CD14-positive monocyte (primary cell): ENCODE measurements at regions not wholly inside any gene's neighbourhood (a gene's known extent, or its start where the extent isn't known, plus 50 kb on each side); places are given as distances from the start of the nearest gene placed in this dataset.

ENCODE experiments used
- DNase-seq, 3 donors: peaks; one replicate each; pipeline ENCODE4 v3.0.0-alpha.2; 2011 to 2022
- H2AFZ ChIP-seq: 2 replicates; pipeline ENCODE4 v1.6.0; 2012; ENCODE audit warnings: mild to moderate bottlenecking, low read depth, low read length, inconsistent platforms; ENCODE audit not compliant: insufficient read depth, poor library complexity, severe bottlenecking
- H3K27ac ChIP-seq, 2 donors: 1 replicate in 1 of 2; 2 replicates in 1 of 2; pipeline ENCODE4 v1.5.1; 2012 to 2013; ENCODE audit warnings: low read length in 2 of 2, control low read depth in 1 of 2, inconsistent platforms in 1 of 2, low read depth in 1 of 2, mild to moderate bottlenecking in 1 of 2
- H3K27me3 ChIP-seq, 2 donors: one replicate each; pipeline versions ENCODE4 v1.6.0 to v1.6.1; 2011 to 2013; ENCODE audit warnings: low read length in 2 of 2; ENCODE audit not compliant: control insufficient read depth in 2 of 2, insufficient read depth in 2 of 2
- H3K36me3 ChIP-seq, 2 donors: replicated peaks in 1 of 2; 1 replicate in 1 of 2; 2 replicates in 1 of 2; pipeline versions ENCODE4 v1.5.1 to v1.6.1; 2012 to 2013; ENCODE audit warnings: low read length in 2 of 2, control low read depth in 1 of 2, inconsistent platforms in 1 of 2, mild to moderate bottlenecking in 1 of 2; ENCODE audit not compliant: insufficient read depth in 2 of 2, control insufficient read depth in 1 of 2
- H3K4me1 ChIP-seq, 2 donors: 1 replicate in 1 of 2; 2 replicates in 1 of 2; pipeline versions ENCODE4 v1.5.1 to v1.6.1; 2012 to 2013; ENCODE audit warnings: low read length in 2 of 2, control low read depth in 1 of 2, inconsistent platforms in 1 of 2, mild to moderate bottlenecking in 1 of 2, moderate library complexity in 1 of 2; ENCODE audit not compliant: insufficient read depth in 2 of 2, control insufficient read depth in 1 of 2
- H3K4me2 ChIP-seq: replicated peaks from 2 replicates; pipeline ENCODE3; 2012; ENCODE audit warnings: low read length, moderate library complexity, mild to moderate bottlenecking; ENCODE audit not compliant: poor library complexity, severe bottlenecking; ENCODE audit errors: extremely low read depth
- H3K4me3 ChIP-seq, 3 experiments: fragments of 200-600 bp in 1 of 3; sonication (generic) in 1 of 3; replicated peaks in 1 of 3; 1 replicate in 2 of 3; 2 replicates in 1 of 3; pipeline ENCODE4 v1.5.1; 2011 to 2013; ENCODE audit warnings: low read length in 3 of 3, mild to moderate bottlenecking in 3 of 3, control low read depth in 2 of 3, low read depth in 2 of 3, inconsistent platforms in 1 of 3, moderate library complexity in 1 of 3
- H3K79me2 ChIP-seq: 2 replicates; pipeline ENCODE4 v1.6.0; 2012; ENCODE audit warnings: mild to moderate bottlenecking, control low read depth, inconsistent platforms, low read length, moderate library complexity; ENCODE audit not compliant: insufficient read depth
- H3K9ac ChIP-seq: 2 replicates; pipeline ENCODE4 v1.6.0; 2017; ENCODE audit warnings: low read length, mild to moderate bottlenecking; ENCODE audit not compliant: insufficient read depth, poor library complexity, severe bottlenecking
- H3K9me3 ChIP-seq, 2 donors: replicated peaks in 1 of 2; 1 replicate in 1 of 2; 2 replicates in 1 of 2; pipeline versions ENCODE4 v1.5.1 to v1.6.1; 2012 to 2013; ENCODE audit warnings: low read length in 2 of 2, control low read depth in 1 of 2; ENCODE audit not compliant: control insufficient read depth in 1 of 2, insufficient read depth in 1 of 2
- H4K20me1 ChIP-seq: 2 replicates; pipeline ENCODE4 v1.6.0; 2012; ENCODE audit warnings: mild to moderate bottlenecking, low read length, control low read depth, moderate library complexity; ENCODE audit not compliant: insufficient read depth
- H3K27ac Mint-ChIP-seq, 7 donors: one replicate each; pipeline ENCODE4 v1.8.0; 2020; ENCODE audit warnings: mild to moderate bottlenecking in 7 of 7, mixed read lengths in 7 of 7, moderate library complexity in 6 of 7, inconsistent platforms in 2 of 7
- H3K27me3 Mint-ChIP-seq, 3 donors: one replicate each; pipeline ENCODE4 v1.8.0; 2021 to 2022; ENCODE audit warnings: low read depth in 3 of 3, mild to moderate bottlenecking in 3 of 3, mixed read lengths in 3 of 3, moderate library complexity in 3 of 3, inconsistent platforms in 1 of 3
- H3K36me3 Mint-ChIP-seq, 2 donors: one replicate each; pipeline ENCODE4 v1.8.0; 2020; ENCODE audit warnings: mixed read lengths in 2 of 2, inconsistent platforms in 1 of 2, mild to moderate bottlenecking in 1 of 2
- H3K4me1 Mint-ChIP-seq: one replicate; pipeline ENCODE4 v1.8.0; 2020; ENCODE audit warnings: mild to moderate bottlenecking, mixed read lengths
- H3K4me3 Mint-ChIP-seq, 2 donors: one replicate each; pipeline ENCODE4 v1.8.0; 2020; ENCODE audit warnings: mild to moderate bottlenecking in 2 of 2, mixed read lengths in 2 of 2, moderate library complexity in 1 of 2
- H3K9me3 Mint-ChIP-seq, 7 donors: one replicate each; pipeline ENCODE4 v1.8.0; 2020 to 2022; ENCODE audit warnings: mixed read lengths in 7 of 7, mild to moderate bottlenecking in 6 of 7, moderate library complexity in 6 of 7, inconsistent platforms in 2 of 7
- CTCF ChIP-seq: fragments of 200-600 bp; IDR thresholded peaks from one replicate; pipeline ENCODE4 v1.8.0; 2022; ENCODE audit warnings: antibody characterized with exemption, mild to moderate bottlenecking
- WGBS: methylation state at CpG from one replicate; pipeline ENCODE4 v1.1.5; 2013; ENCODE audit warnings: missing lambda C conversion rate; ENCODE audit not compliant: insufficient coverage; 5-methylcytosine and 5-hydroxymethylcytosine counted together
- intact Hi-C, 2 donors: fragments of 100-400 bp; cut with micrococcal nuclease; formaldehyde crosslinking; loops; one replicate each; pipeline versions ENCODE4 v1.15.0 to v1.15.1; 2023

DNA sequence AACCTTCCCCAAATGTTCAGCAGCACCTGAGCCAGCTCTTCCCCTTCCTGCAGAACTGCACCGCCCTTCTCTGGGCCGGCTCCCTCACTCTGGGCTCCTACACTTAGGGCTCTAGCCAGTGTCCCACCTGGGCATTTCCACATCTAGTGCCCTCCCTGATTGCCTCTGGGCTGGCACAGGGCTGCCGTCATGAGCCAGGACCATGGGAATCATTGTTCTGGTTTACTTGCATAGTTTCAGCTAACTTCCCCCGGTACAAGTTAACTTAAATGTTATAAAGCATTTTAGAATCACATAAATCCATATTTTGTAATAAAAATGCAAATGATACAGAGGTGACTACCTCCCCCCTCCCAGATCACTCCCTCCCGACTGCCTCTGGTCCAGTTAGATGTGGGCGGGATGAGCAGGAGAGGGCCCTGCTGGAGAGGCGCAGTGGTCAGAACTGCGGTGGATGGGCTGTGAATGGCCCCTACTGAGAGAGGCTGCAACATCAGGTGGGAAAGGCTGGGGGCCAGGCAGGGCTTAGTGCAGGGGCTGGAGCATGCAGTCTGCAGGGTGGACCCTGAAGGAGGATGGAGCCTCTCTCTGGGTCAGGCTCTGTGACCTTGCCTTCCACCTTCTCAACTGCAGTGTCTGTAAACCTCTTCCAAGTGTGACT is 371.4 kb upstream of the C1orf174 start:
- H3K27me3 Mint-ChIP-seq = peaks cover 2 to 5% (median 2%) of the 10 kb centered on the region in 3 donors
- Histone ChIP-seq H4K20me1 (no peaks in the 10 kb centered on the region), H3K27ac (no peak overlapping the region), H3K79me2 (no peaks in the 10 kb centered on the region), H3K9me3 (peaks cover 15% of the 10 kb centered on the region in 2 donors), H3K27me3 (no peaks in the 10 kb centered on the region), H3K36me3 (no peaks in the 10 kb centered on the region), H3K4me3 (no peak overlapping the region), H3K4me1 (no peaks in the 10 kb centered on the region), H2AFZ (no peak overlapping the region), H3K9ac (no peak overlapping the region), H3K4me2 (no peak overlapping the region)
- no peaks in the 10 kb centered on the region for H3K36me3 Mint-ChIP-seq
- DNase-seq = no peak
- TF ChIP-seq CTCF = no peak
- 82% methylated on average over 2 of the region's 8 CpGs for WGBS
- H3K4me3 Mint-ChIP-seq = no peak overlapping the region
- H3K4me1 Mint-ChIP-seq = no peaks in the 10 kb centered on the region
- intact Hi-C loops = no loop called here
- H3K9me3 Mint-ChIP-seq = peaks cover 2 to 20% (median 10%) of the 10 kb centered on the region in 7 donors
- H3K27ac Mint-ChIP-seq = peak overlapping the region in 1 of 7 donors; percentile 29

DNA sequence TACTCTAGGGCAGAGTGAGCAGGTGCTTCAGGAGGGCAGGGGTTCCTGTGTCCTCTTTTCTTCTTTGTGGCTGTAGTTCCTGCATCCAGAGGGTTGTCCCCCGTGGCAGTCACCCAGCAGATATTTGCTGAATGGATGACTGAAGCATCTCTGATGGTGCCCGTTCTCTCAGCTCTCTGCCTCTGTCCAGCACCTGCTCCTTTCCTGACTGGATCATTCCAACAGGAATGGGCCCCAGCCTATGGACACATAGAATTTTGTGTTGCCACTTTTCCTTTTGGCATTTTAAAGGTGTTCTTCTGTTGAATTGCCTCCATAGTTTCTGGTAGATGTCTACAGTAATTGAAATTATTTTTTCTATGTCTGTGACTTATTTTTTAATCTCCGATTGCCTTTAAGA is 372.5 kb upstream of the C1orf174 start:
- Histone ChIP-seq H3K27ac (no peak overlapping the region), H2AFZ (no peak overlapping the region), H3K36me3 (no peaks in the 10 kb centered on the region), H4K20me1 (no peaks in the 10 kb centered on the region), H3K4me1 (no peaks in the 10 kb centered on the region), H3K9me3 (peaks cover 24 to 26% of the 10 kb centered on the region in 2 donors), H3K79me2 (no peaks in the 10 kb centered on the region), H3K9ac (no peak overlapping the region), H3K4me2 (no peak overlapping the region), H3K4me3 (no peak overlapping the region), H3K27me3 (no peaks in the 10 kb centered on the region)
- 84% methylated on average over 2 of the region's 3 CpGs for WGBS
- Mint-ChIP-seq H3K9me3 (peaks cover 9 to 27% (median 15%) of the 10 kb centered on the region in 7 donors), H3K27ac (no peak overlapping the region), H3K4me1 (no peaks in the 10 kb centered on the region), H3K36me3 (no peaks in the 10 kb centered on the region), H3K27me3 (peaks cover 2 to 5% (median 2%) of the 10 kb centered on the region in 3 donors), H3K4me3 (no peak overlapping the region)
- no peak for DNase-seq
- no peak for TF ChIP-seq CTCF
- intact Hi-C loops = no loop called here
